ENCODE measurements at regions not wholly inside any gene's neighbourhood (a gene's known extent, or its start where the extent isn't known, plus 50 kb on each side); places are given as distances from the start of the nearest gene placed in this dataset.

DNA sequence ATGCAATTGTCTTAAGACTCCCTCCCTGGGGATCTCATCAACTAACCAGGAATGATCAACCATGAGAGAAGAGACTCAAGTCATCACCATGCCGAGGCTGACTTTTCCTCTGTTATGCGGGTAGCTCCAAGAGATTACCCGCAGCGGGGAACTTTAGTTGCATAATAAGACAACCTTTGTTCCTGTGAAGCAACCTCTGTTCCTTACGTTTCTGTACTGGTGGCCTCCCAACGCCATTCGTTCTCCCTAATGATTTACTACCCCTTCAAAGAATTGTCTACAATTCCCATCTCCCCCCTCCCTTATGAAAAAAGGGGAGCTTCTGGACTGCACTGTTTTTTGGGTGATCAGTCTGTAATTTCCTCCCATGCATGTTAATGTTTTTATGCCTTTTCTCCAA is 66.1 kb upstream of the LRPPRC start:
- no peak for TF ChIP-seq CTCF (IDR thresholded peaks at IDR 0.05; ENCODE audit: extremely low read depth in 1 of 2, insufficient read depth in 1 of 2, low read depth in 1 of 2, low read length in 2 of 2)
- no peak for TF ChIP-seq POLR2AphosphoS5 (IDR thresholded peaks at IDR 0.05; ENCODE audit: insufficient read depth, low read depth, low read length)
- TF ChIP-seq MYC (IDR thresholded peaks at IDR 0.05; ENCODE audit: low read depth, low read length) = no peak
- no peak for TF ChIP-seq EZH2 (IDR thresholded peaks at IDR 0.05; ENCODE audit: borderline replicate concordance, low read depth, low read length, severe bottlenecking)
- no peak for TF ChIP-seq POLR2A (IDR thresholded peaks at IDR 0.05; ENCODE audit: low read depth, low read length)
- no peak for TF ChIP-seq FOS (IDR thresholded peaks at IDR 0.05; ENCODE audit: borderline replicate concordance, insufficient read depth, low read length)
- no peak for TF ChIP-seq JUN (IDR thresholded peaks at IDR 0.05; ENCODE audit: borderline replicate concordance, insufficient read depth, insufficient read length, low read depth)
- no peak for TF ChIP-seq GATA2 (IDR thresholded peaks at IDR 0.05; ENCODE audit: insufficient read depth, insufficient read length, low read depth, low read length)
- TF ChIP-seq, protein P1, sequence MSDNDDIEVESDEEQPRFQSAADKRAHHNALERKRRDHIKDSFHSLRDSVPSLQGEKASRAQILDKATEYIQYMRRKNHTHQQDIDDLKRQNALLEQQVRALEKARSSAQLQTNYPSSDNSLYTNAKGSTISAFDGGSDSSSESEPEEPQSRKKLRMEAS (IDR thresholded peaks at IDR 0.05; ENCODE audit: insufficient read depth, insufficient read length) = no peak
